Retinal pigment epithelial cell (primary cell): ENCODE measurements at regions not wholly inside any gene's neighbourhood (a gene's known extent, or its start where the extent isn't known, plus 50 kb on each side); places are given as distances from the start of the nearest gene placed in this dataset.
A peak's percentile ranks its signal among the peaks of the same experiment; 100 is the strongest.

Experiments
- DNase-seq: peaks from one replicate; pipeline ENCODE4 v3.0.0-alpha.2; 2010; ENCODE audit warnings: low read depth
- H3K4me3 ChIP-seq: 2 replicates; pipeline ENCODE4 v1.5.1; 2011; ENCODE audit warnings: mild to moderate bottlenecking, low read length, control low read depth, moderate library complexity
- TF ChIP-seq, protein P1 (sequence below): conservative IDR thresholded peaks from 2 replicates; pipeline ENCODE4 v1.5.1; 2011; ENCODE audit warnings: low read depth, low read length, control low read depth, inconsistent platforms

DNA sequence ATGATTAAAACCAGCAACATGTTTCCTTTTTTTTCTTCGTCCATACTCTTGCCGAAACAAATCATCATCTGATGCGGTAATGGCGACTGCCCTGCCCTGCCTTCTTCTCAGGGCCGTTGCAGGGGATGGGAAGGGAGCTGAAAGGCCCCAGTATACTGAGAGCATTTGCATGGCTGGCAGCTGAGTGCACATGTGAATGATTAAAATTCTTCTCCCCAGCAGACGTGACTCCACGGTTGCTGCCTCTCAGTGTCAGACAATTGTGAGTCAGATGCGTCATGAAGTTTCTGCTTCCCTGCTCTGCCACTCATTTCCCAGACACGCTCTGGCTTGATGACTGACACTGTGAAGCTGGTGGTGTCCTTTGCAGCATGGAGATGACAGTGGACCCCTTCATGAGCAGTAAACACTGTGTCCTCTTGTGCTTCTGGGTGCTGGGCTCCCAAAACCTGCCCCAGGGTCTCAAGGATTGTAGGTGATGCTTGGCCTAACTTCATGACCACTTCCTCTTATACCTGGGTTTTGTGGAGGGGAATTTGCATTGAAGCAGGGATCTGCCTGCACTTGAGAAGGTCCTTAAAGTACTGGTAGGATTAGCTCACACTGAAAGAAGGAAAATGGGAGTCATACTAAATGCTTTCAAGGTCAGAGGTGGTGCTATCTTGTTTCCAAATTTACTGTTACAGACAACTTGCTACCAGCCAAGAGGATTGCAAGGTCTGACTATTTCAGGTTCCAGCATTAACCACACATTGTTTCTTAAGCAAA lies 222.5 kb upstream of the COPS8 start:
- no peak overlapping the region for H3K4me3 ChIP-seq
- TF ChIP-seq, protein P1, sequence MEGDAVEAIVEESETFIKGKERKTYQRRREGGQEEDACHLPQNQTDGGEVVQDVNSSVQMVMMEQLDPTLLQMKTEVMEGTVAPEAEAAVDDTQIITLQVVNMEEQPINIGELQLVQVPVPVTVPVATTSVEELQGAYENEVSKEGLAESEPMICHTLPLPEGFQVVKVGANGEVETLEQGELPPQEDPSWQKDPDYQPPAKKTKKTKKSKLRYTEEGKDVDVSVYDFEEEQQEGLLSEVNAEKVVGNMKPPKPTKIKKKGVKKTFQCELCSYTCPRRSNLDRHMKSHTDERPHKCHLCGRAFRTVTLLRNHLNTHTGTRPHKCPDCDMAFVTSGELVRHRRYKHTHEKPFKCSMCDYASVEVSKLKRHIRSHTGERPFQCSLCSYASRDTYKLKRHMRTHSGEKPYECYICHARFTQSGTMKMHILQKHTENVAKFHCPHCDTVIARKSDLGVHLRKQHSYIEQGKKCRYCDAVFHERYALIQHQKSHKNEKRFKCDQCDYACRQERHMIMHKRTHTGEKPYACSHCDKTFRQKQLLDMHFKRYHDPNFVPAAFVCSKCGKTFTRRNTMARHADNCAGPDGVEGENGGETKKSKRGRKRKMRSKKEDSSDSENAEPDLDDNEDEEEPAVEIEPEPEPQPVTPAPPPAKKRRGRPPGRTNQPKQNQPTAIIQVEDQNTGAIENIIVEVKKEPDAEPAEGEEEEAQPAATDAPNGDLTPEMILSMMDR, result no peak
- DNase-seq, result peak; percentile 15

DNA sequence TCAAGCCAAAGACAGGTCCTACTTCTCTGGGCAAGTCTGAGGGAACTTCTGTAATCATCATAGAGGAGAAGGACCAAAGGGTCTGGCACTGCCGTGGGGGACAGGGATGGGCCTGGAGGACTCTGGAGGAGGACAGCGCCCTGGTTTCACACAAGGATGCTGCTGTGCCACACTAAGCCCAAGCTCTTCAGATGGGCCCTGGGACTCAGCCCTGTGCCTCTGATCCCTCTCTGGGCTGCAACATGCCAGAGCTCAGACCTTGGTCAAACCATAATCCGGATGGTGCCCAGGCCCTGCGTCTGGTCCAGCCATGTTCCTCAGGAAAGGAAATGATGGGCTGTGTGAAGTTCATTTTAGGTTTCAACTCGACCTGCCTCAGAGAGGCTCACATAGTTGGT lies 222.0 kb upstream of the COPS8 start:
- no peak overlapping the region for H3K4me3 ChIP-seq
- TF ChIP-seq, protein P1, result no peak
- DNase-seq, result no peak

- H3K4me3 ChIP-seq, result no peak overlapping the region
- no peak for DNase-seq
- TF ChIP-seq, protein P1, result no peak
These were observed 220.6 kb upstream of the COPS8 start for GRCh38 chr2:236865052-236865451.

DNA sequence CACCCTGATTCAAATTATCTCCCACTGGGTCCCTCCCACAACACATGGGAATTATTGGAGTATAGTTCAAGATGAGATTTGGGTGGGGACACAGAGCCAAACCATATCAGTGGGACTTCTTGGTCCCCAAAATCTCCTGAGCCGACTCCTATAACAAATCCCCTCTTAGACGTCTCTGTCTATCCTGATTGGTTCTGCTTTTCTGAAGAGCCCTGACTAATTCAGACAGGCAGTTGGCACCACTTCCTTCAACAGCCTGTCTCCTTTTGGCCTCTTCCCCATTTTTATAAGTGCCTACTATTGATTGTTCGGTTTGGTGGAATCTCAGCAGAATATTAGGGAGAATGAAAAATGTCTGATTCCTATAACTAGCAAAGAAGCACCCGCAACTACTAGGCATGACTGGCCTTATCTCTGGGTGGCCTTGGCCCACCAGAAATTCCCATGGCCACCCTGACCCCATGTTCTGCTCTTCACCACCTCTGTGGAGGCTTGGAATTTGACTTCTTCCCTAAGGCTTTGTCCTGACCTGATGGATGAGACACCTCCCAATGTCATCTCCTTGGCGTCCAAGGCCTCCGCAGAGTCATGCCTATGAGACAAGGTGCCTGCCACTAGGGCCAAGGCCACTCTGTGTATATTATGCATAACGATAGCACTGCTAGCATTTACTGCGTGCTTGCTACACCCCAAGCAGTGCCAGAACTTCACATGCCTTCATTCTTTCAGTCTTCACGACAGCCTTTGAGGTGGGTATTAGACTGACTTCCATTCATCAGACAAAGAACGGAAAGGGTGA lies 218.9 kb upstream of the COPS8 start:
- no peak for DNase-seq
- H3K4me3 ChIP-seq, result no peak overlapping the region

DNA sequence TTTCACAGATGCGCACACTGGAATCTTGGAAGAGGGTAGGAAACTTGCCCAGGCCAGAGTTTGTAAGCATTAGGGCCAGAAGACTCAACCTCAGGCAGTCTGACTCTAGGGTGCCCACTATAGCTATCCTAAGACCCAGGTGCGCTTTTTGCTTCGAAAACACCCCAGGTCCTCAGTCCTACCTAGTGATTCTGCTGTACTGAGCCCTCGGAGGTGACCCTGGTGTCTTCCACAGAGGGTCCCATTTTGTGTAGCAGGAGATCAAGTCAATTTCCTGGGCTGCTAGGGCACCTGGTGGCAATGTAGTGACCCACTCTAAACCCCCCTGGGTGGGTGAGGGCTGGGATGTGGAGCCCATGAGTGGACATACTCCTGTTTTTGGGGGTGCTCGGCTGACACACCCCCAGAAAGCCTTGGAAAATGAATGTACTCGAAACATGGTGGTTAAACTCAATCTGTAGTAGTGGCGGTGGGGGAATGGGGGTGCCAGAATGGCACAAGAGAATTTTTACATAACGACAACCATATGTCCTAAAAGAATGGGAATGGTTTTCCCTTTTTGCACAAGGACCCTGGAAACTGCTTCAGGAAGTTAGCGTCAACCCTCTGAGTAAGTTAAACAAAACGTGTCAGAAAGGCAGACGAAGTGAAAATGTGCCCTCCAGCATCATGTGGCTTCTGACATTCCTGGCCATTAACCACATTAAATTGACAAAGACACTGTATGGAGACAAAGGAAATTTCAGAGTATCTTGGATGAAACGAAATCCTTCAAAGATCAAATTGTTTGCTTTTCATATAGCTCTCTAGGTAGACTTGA lies 218.0 kb upstream of the COPS8 start:
- H3K4me3 ChIP-seq, result no peak overlapping the region
- TF ChIP-seq, protein P1, result no peak
- no peak for DNase-seq

More for the DNA sequence above, 218.9 kb upstream of the COPS8 start:
- TF ChIP-seq, protein P1, result no peak

GRCh38 chr2:236870370-236870769 lies 215.3 kb upstream of the COPS8 start:
- TF ChIP-seq, protein P1, result no peak
- no peak for DNase-seq
- no peak overlapping the region for H3K4me3 ChIP-seq
